ENCODE measurements at regions not wholly inside any gene's neighbourhood (a gene's known extent, or its start where the extent isn't known, plus 50 kb on each side); places are given as distances from the start of the nearest gene placed in this dataset.

GRCh38 chr1:195197116-195197515 is 1411.1 kb downstream of the KCNT2 start:
- no peak for TF ChIP-seq CTCF (IDR thresholded peaks at IDR 0.05; ENCODE audit: extremely low read depth in 1 of 2, insufficient read depth in 1 of 2, low read depth in 1 of 2, low read length in 2 of 2)
- no peak for TF ChIP-seq MYC (IDR thresholded peaks at IDR 0.05; ENCODE audit: low read depth, low read length)
- no peak for TF ChIP-seq POLR2A (IDR thresholded peaks at IDR 0.05; ENCODE audit: low read depth, low read length)
- TF ChIP-seq GATA2 (IDR thresholded peaks at IDR 0.05; ENCODE audit: insufficient read depth, insufficient read length, low read depth, low read length), result no peak
- TF ChIP-seq EZH2 (IDR thresholded peaks at IDR 0.05; ENCODE audit: borderline replicate concordance, low read depth, low read length, severe bottlenecking), result no peak
